ENCODE measurements at regions not wholly inside any gene's neighbourhood (a gene's known extent, or its start where the extent isn't known, plus 50 kb on each side); places are given as distances from the start of the nearest gene placed in this dataset.

DNA sequence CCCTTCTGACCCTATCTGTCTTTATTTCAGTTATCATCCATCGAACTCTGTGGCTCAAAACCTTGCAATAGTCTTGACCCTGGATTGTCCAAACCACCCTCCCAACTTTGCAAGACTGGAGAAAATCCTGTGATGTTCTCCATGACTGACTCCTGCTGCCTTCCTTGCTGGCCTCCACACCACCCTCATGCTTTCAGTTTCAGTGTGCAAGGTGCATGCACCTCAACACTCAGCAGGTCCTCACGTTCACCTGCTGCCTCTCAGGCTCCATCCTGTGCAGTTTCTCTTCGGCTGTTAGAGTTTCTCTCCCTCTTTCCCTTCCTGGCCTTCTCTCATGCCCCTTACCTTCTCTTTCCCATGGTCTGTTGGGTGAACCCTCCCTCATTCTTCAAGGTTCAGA is 59.4 kb upstream of the ASIC2 start:
- no peak for DNase-seq (ENCODE audit: low read depth)

- DNase-seq (ENCODE audit: low read depth), result no peak
Measured at GRCh38 chr17:33356266-33356665, 63.2 kb upstream of the ASIC2 start.

DNA sequence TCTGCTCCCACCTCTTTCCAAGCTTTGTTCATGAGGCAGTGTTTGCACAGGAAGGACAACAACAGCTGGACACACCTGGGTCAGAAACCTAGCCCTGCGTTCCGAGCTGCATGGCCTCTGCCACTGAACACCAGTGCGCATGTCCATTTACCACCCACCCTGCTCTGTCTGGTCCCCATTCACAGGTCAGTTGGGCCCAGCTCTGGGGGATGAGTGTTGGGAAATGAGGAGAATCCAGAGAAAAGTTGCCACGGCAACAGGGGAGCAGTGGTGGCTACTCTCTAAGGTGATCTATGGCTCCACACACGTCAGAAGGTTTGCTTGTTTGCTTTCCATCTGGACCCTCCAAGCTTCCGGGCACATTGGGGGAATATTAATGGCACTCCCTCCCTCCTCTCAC is 70.4 kb upstream of the ASIC2 start:
- DNase-seq (ENCODE audit: low read depth), result no peak

DNA sequence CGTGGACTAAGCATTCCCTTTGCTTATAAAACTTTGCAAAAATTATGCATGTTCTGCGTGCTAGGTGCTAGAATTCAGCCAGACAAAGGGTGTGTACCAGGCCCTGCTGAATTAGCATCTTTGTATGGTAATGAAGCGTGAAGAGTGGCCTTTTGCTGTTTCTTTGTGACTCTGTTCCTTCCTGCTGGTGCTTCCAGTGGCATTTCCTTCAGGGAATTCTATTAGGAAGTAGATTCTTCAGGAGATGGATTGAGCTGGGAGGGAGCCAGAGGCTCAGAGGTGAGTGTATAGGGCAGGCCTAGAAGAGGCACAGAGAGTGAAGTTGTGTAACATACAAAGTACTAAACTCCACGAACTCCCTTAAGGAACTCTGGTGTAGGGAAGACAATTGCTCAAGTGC is 73.9 kb upstream of the ASIC2 start:
- DNase-seq (ENCODE audit: low read depth), result no peak

GRCh38 chr17:33369149-33369548 is 76.1 kb upstream of the ASIC2 start:
- DNase-seq (ENCODE audit: low read depth), result no peak

DNA sequence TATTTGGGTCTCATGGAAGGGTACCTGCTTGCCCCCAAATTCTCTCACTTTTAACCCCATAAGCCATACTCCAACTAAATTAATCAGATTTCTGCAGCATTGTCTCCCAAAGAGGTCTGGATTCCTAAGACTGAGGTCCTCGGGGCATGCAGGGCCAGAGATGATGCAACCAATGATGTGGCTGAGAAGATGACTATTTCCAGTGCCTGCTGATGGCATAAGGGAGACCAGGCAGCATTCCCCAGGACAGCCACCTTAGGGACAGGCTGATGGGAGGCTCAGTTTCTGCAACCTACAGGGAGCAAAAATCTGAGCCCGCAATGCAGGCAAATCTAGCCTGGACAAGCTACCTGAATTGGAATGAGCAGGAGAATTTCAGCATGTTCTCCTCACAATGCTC is 76.8 kb upstream of the ASIC2 start:
- DNase-seq (ENCODE audit: low read depth), result no peak

GRCh38 chr17:33370401-33370800 is 77.3 kb upstream of the ASIC2 start:
- no peak for DNase-seq (ENCODE audit: low read depth)

DNA sequence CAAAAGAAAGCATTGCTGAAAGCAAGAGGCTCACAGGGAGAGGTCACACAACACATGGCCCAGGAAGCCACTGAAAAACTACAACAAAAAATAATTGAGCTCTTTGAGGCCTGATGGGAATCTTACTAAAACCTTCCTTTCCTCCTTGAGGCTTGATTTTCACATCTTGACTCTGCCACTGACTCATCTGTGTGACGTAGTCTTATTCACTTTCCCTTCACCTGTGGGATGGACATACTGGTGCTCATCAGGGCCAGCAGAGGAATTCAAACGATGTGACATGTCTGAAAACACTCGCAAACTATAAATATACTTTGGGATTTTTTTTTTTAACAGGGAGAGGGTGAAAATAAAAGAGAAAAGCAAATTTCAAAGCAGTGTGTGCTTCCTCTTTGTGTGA is 78.3 kb upstream of the ASIC2 start:
- DNase-seq (ENCODE audit: low read depth), result no peak

GRCh38 chr17:33373273-33373672 is 80.2 kb upstream of the ASIC2 start:
- no peak for DNase-seq (ENCODE audit: low read depth)

- no peak for DNase-seq (ENCODE audit: low read depth)
Measured at GRCh38 chr17:33375103-33375502, 82.0 kb upstream of the ASIC2 start.

GRCh38 chr17:33375783-33376182 is 82.7 kb upstream of the ASIC2 start:
- no peak for DNase-seq (ENCODE audit: low read depth)

DNA sequence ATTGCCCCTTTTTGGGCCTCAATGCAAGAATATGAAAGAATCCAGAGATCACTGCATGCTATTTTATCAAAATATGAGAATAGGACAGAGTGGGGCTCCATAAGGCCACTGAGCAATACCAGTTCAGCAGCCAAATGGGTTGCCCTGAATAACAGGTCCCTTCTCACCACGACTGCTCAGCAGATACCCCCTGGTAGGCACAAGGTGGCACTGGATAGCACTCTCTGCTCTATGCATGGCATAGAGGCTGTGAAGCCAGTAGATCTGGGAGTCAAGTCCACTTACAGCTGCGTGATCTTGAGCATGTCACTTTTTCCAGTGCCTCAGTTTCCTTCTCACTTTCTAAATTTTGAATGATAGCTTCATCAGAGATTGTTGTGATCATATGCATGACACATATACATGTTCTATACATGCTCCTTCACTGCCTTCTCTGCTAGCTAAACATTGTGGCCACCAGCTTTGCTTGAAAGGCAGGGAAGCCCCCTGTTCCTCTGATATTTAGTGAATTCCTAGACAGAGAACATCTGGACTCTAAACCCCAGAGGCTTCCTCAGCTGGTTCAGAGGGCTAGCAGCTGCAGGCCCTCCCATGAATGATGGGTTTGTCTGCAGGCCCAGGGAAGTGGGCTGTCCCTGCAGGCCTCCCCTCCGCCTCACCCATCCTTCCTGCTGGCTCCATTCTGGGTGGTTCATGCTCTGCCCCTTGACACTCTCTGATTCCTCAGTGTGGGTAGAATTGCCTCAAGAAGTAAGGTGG is 84.9 kb upstream of the ASIC2 start:
- DNase-seq (ENCODE audit: low read depth), result no peak

DNA sequence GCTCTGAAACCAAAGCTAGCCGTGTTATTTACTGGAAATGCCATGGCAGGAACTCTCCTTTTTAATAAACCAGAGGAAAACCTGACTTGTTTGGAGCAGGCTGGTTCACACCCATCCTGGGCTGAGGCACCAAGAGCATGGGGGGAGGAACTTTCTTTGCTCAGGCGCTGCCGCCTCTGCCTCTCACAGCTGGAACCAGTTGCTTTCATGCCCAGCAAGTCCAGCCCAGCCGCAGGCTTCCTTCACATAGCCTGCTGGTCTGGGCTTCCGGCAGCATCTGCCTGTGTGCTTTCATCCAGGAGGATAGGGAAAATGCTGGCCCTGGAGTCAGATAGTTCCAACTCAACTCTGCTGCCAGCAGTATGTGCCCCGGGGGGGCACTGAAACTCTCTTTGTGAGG is 88.1 kb upstream of the ASIC2 start:
- DNase-seq (ENCODE audit: low read depth), result no peak

DNA sequence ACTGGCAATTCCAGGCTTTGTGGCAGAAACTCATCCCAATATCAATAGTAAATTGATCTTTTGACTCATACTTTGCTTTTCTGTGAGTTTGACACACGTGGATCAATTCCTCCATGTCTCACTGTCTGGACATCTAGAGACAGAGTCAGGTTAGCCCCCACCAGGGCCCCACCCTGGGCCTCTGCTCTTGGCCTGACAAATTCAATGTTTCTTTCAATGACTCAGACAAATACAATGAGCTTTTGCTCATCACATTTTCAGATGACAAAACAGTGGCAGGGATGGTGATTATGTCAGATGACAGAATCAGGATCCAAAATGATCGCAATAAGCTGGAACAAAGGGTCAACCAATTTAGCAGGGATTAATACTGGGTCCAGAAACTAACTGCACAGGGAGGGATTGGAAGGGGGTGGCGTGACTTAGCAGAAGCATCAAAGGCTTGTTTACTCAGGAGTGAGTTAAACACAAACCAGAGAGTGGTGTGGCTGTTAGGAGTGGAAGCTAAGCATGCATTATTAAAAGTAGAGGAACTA is 90.5 kb upstream of the ASIC2 start:
- no peak for DNase-seq (ENCODE audit: low read depth)

DNA sequence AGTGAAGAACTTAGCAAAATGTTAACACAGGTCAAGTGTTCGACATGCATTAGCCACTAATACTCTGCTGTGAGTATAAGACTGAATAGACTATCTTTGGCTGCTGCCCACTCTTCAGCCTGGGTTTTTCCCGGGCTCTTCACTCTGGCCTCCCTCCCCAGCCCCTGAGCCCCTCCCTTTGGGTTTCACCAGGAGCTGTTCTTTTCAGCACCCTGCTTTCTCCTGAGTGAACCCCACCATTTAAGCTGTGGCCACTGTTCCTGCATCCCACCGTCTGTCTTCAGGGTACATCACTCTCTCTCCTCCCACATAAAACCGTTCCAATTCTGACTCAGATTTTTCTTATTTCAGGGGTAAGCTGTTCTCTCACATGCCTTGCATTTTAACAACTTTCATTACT is 92.0 kb upstream of the ASIC2 start:
- no peak for DNase-seq (ENCODE audit: low read depth)

GRCh38 chr17:33385713-33386112 is 92.6 kb upstream of the ASIC2 start:
- no peak for DNase-seq (ENCODE audit: low read depth)

DNA sequence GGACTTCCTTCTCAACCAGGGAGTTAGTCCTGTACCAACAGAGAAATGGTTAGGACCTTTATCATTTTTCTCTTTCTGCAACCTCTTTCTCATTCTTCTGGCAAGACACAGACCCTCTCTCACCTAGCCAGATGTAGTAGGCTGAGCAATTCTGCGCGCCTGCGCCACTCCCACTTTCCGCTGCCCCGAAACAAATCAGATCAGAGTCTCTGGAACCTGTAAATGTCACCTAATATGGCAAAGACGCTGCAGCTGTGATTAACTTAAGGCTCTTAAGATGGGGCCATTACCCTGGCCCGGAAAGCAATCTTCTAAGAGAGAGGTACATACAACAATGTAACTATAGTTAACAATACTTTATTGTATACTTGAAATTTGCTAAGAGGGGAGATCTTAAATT is 94.3 kb upstream of the ASIC2 start:
- no peak for DNase-seq (ENCODE audit: low read depth)

GRCh38 chr17:33389504-33390135 is 96.5 kb upstream of the ASIC2 start:
- DNase-seq (ENCODE audit: low read depth), result no peak

DNA sequence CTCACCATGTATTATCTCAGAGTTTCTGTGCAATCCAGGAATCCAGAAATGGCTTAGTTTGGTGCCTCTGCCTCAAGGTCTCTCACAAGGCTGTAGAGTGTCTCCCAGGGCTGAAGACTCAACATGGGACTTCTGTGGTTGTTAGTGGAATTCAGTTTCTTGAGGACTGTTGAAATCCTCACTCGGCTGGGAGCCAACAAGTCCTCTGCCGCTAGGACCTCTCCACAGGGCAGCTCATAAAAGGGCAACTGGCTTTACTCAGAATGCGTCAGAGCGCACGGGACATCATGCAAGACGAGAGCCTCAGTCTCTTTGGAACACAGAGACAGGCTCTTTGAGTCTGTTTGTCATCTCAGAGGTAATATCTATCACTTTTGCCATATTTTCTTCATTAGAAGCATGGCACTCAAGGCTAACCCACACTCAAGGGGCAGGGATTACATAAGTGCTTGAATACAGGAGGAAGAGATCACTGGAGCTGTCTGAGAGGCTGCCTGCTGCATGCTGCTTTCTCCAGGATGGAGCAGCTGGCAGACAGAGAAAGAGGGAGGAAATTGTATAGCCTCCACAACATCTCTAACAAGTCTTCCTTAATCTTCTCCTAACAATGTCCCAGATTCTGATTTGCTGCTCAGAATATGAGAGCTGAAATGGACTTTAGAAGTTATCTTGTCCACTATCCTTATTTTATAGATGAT is 97.5 kb upstream of the ASIC2 start:
- no peak for DNase-seq (ENCODE audit: low read depth)

GRCh38 chr17:33396818-33397217 is 103.7 kb upstream of the ASIC2 start:
- no peak for DNase-seq (ENCODE audit: low read depth)

- no peak for DNase-seq (ENCODE audit: low read depth)
Measured at GRCh38 chr17:33398386-33398785, 105.3 kb upstream of the ASIC2 start.

GRCh38 chr17:33401249-33401648 is 108.2 kb upstream of the ASIC2 start:
- no peak for DNase-seq (ENCODE audit: low read depth)

DNA sequence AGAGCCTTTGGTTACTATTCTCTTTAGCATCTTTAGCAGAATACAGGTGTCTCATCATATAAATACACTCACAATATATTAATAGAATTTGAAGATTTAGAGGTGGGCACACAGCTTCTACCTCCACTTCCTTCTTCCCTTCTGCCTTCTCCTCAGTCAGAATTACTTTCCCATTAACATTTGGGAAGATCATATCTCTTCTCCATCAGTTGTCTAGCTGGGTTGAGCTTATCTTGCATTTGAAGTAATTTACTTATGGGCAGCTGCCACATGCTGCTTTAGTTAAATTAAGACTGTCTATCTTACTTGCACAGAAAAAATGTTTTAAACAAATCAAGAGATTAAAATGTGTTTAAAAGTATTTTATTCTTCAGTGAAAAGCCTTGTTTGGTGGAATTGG is 110.1 kb upstream of the ASIC2 start:
- DNase-seq (ENCODE audit: low read depth), result no peak
